NCI-H1417 treated with DMSO at 0.1 percent for 48 hours (cell line): ENCODE measurements at regions not wholly inside any gene's neighbourhood (a gene's known extent, or its start where the extent isn't known, plus 50 kb on each side); places are given as distances from the start of the nearest gene placed in this dataset.
"Not testable (repeated sequence)": the region's sequence is repeated elsewhere in the genome, so short reads cannot be mapped to it uniquely, and the experiment has no call there.

Experiments used
- DNase-seq: peaks from one replicate; lab custom pipeline; 2025; lab: John Stamatoyannopoulos, UW

DNA sequence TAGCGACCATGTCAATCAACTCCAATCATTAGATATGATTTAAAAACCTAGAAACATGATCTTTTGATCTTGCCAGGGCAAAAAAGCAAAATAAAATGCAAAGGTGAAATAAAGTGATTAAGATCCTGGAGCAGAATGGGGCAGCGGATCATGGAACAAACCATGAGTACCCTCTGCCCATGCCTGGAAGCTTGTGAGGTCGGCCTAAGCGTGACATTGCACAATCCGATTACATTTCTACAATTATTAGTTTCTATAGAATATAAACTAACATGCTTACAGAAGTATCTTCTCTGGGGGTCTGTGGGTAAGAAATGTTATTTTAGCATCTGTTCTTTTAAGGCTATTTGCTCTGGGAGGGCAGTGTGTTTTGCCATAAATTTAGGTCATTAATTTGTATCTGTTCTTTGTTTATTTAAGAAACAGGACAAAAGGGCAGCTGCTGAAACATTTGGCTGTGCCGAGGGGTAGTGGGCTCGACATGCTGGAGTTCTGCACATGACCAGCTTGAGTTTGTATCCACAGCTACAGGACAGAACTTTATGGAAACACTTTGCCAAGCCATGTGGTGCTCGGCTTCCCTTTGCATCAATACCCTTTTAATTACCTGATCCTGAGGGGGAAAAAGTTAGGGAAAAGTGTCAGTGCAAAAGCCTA is 55.9 kb downstream of the ZBTB18 start:
- DNase-seq, result no peak

DNA sequence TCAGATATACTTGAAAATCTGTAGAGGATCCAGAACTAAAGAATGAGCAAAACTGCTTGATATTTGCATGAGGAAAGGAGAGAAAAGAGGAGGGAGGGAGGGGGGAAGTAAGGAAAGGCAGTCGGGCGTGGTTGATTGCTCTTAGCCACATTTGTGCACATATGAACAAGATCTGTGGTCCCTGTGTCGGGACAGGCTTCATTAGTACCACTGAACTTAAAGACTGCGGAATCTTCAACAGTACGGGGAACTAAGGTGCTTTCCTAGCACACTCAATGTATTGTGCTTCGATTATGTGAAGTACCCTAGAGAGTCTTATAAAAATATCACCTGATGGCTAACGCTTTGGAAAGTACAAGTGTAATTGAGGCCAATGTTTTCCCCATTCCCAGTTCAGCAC is 59.9 kb downstream of the ZBTB18 start:
- no peak for DNase-seq

DNA sequence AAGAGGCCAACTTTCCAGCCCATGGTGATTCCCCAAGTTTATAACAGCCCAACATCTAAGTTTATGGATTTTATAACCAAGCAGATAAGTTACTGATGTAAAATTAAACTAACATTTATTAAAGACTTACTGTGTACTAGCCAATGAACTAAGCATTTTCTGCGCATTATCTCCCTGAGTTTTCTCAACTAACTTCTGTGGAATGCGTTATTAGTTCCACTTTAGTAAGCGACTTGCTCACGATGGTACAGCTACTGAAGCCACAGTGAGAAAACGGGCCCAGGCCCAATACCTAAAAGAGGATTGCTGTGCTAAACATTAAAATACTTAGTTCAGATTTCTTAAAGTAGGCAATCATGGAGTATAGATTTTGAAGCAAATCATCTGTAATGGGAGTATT is 61.0 kb downstream of the ZBTB18 start:
- no peak for DNase-seq

DNA sequence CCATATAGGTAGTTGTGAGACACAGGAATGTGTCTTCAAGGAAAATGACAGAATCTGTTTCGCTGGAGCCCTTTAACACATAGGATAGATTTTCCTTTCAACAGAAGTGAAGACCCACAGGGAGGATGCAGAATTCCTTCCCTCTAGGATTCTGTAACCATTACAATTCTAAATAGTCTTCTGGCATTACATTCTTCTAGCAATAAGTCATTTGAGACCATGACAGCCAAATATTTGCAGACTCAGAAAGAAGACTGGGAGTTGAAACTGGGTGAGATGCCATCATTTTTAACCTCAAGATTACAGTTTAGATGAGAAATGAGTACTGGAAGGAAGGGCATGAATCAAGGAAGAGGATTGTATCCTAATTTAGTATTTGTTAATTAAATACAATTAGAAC is 61.6 kb downstream of the ZBTB18 start:
- DNase-seq, result no peak

DNA sequence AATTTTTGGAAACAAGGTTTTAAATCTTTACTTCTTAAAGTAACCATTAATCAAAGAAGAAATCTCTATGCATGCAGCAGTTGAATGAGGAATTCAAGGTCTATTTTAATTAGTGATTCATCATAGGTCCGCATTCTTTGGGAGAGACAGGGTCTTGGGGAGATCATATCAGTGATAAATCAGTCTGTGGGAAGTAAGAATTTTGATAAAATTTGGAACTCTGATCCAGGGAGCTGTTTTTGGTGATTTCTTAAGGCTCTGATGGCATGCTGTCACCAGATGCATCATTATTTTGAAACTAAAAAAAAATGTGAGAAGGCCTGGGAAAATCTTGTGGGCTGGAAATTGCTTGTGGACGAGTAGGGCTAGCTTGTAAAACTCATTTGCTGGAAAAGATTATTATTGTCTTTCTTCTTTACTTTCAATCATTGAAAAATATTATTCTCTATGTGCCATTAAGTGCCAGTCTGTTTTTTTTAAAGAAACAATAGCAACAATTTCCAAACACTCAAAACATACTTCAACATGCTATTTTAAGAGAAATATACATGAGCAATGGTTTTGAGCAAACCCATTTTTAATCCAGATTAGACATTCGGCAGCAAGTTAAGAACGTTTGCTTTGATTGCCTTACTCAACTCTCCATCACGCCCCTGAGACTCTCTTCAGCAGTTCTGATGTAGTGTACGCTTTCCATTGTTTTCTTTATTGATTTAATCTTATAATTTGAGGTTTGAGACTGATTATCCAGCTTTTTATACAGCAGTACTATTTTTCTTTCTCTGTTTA is 62.6 kb downstream of the ZBTB18 start:
- no peak for DNase-seq

DNA sequence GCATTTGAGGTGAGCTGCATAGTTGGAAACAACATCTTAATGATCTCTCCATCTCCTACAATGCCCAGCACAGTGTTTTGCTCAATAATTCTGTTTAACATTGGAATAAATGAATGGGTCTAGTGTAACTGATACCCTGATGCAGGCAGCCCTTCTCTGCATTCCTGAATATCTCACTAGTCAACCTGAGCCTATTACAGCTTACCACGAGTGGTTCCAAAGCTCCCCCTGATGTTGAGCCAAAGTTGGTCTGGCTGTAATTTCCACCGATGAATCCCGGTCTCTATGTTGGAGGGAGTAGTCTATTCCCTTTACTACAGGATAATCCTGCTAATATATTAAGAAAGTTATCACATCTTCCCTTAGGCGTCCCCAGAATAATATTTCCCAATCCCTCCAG is 63.8 kb downstream of the ZBTB18 start:
- no peak for DNase-seq

DNA sequence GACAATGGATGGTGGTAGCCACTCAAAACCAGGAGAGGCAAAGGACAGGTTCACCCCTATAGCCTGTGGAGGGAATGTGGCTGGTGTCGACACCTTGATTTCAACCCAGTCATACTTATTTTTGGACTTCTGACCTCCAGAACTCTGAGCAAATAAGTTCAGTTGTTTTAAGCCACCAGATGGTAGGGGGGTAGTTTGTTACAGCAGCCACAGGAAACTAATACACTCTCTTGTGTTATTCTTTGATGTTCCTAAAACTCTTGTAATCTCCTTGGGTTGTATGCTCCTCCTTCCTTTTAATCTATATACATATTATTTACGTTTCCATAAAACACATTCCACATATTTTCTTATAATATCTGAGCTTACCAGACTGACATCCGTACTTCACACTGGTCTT is 65.9 kb downstream of the ZBTB18 start:
- DNase-seq, result no peak

DNA sequence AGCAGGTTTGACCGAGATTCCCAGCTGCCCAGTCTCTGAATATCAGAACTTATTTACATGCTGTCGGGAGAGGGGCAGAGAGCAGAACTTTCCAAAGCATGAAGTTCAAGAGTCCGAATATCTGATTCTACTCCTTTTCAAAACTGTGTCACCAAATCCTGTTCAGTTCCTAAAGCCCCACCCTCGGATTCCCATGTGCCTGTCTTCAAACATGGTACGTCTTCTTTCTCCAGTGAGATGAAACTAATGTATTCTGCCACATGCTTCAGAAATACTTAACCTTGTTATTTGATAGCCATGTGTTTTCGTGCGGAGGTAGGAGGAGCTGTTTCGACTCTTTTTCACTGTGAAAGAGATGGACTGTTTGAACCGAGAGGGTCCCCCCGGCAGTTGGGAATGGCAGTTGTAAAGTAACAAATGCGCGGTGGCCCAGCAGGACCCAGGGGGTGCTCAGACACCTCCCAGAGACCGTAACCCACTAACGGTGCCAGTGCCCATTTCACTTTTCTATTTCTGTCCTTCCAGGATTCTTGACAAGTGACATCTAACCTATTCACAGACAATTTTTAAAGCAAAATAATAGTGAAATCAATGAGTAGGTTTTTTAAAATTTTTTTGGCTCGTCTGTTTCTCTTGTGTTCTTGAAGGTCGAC is 67.2 kb downstream of the ZBTB18 start:
- no peak for DNase-seq

DNA sequence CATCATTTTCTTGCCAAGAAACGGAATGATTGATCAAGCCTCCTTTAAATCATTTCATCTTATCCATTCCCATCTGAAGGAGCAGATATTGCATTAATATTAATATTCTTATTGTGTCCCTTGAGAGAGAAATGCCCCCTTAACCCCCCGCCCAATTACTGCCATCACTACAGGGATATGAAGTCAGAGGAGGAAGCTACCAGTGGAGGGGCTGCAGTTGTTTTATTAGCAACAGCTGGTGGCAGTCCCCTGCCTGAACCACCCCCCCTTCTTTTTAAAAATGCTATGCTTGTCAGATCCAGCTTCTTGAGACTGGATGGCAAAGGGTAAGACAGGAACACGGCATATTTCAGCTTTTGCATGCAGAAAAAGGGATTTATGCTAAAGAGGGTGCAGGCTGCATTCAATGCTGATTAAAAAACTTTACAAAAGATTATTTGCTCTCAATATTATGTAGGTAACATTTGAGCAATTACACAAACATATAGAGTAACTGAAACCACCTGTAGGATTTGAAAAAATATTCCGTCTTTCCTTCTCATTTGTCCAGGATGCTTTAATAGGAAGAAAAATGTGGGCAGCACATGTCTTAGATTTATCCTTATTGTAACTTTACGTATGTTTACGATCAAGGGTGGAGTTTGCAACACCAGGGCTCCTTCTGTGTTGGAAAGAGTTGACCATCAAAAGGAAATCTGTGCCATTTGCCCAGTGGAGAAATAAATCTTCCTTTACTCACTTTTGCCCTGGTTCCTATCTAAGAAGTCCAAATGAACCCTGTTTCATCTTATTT is 77.7 kb downstream of the ZBTB18 start:
- DNase-seq, result no peak

DNA sequence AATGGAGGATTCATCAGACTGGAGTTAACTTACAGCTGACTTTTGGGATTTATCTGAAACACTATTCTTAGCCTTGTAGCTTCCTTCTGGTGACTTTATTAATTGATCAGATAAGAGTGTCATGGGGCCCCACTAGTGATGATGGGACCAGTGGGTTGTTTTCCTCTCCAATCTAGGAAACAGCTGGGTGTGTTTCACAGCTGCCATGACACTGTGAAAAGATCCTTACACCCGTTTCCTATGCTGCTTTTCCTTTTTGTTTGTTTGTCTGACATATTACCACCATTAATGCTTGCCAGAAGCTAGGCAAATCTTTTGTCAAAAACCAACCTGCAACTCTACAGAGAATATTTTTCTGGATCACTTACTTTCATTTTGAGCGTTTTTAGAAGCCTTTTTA is 86.2 kb downstream of the ZBTB18 start:
- no peak for DNase-seq

DNA sequence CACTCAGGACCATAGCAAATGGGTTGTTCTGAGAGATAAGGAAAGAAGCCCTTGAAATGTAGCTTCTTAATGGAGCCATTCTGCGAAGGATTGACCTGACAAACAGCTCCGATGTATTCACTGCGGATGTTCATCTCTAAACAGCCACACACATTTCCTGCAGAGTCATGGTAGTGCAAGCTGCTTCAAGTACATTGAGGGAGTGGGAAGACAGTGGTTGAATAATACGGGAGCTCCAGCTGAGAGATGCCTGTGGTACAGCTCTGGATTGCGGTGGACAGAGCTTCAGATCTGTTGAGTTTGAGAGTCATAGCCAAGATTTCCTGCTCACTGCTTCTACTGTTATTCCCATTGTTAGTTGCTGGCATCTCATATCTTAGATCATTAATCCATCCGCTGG is 86.6 kb downstream of the ZBTB18 start:
- DNase-seq, result no peak

DNA sequence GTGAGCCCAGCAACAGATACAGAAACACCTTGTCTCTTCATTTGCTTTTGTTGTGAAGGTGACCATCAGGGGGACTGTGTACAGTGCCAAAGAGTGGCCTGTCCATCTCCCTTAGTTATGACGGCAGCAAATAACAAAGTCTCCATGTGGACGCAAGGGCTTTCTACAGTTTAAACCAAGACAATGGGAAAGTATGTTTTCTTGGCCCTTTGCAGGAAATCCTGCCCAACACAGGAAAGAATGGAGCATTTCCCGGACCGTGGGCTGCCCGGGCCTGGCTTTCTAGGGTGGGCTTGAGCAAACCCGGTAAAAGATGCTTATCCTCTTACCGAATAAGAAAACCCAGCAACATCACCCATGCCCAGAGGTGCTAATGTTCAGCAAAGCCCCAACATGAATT is 87.3 kb downstream of the ZBTB18 start:
- DNase-seq, result no peak

DNA sequence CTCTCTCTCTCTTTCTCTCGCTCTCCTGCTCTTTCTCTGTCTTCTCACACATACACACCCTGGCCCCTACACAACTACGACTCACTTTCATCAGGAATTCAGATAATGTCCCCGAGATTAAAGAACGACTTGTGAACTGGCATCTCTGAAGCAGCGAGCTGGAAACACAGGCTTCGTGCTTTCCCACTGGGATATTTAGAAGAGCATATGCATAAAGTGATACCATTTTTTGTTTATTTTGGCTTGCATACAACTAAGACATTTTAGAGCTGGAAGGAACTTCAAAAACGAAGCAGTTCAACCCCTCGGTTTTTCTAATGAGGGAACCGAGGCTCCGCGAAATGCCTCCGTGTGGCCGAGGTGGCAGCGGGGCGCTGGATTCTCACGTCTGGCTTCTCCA is 88.6 kb downstream of the ZBTB18 start:
- DNase-seq, result no peak

DNA sequence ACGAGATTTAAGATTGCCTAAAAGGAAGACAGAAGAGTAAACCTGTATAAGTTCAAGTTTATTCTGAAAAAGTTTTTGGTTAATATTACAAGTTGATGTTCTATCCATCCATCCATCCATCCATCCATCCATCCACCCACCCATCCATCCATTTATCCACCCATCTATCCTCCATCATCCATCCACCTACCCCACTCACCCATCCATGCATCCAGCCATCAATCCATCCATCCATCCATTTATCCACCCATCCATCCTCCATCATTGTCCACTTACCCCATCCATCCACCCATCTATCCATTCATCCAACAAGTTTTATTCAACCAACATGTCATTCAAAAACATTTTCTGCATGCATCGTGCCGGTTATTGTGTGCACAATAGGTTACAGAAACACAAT is 89.3 kb downstream of the ZBTB18 start:
- no peak for DNase-seq

DNA sequence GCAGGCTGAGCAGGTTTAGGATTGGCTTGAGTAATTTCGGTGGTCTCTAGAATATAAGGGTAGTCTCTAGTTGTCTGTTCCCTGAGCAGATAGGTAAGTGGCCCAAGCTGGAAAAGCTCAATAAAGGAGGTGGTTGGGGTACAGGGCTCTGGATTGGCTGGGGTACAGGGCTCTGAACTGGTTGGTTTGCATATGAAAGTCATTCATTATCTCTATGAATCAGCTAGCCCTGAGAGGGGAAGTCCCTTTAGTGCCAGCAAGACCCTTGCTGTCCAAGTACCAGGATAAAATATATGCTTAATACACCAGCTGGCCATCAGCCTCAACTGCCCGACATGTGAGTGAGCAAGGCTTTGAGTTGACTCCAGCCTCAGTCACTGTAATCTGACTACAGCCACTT is 93.0 kb downstream of the ZBTB18 start:
- DNase-seq, result no peak

DNA sequence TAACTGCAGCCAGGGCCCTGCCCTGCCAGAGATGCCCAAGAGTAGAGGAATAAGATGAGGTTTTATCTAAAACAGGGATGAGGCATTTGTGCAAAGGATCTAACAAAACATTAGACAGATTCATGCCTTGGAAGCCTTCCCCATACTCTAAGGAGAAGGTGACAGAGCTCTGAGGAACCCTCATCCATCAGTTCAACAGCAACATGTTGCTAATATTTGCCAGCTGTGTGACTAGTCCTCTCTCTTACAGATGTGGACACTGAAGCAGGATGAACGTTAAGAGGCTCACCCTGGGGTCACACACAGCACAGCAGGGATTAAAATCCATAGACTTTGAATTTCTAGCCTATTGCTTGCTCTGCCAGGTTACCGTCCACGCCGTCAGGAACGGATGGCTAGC is 99.0 kb downstream of the ZBTB18 start:
- DNase-seq, result no peak

DNA sequence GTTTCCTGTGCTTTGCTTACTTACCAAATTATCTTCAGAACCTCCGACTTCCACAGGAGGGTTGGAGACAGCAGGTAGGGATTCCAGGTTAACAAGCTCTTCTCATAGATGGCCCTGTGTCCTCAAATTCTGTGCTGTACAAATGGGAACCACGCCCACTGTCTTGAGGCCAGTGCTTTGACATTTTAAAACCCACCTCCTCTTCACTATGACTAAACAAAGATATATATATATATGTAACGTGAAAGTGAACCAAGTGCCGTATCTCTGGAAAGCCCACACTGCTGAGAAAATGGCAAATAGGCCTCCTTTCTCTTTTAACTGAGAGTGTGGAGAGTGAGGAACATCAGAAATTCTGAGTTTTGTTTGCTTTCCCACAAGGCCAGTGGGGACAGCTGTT is 99.6 kb downstream of the ZBTB18 start:
- no peak for DNase-seq

DNA sequence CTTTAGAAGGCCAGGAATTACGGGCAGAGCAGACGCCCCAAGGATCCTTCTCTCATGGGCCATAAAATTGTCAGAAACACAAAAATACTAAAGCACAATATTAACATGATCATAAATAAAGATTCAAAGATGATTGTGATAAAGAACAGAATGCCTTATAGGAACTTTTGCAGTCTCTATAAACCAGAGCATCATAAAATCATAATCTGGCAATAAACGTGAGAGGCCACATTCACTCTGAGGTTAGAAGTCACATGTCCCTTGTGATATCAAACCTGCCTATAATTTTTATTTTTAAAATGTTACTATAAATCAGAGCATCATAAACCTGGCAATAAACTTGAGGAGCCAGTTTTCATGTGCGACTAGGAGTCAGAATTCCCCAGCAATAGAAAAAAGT is 100.5 kb downstream of the ZBTB18 start:
- DNase-seq, result no peak

DNA sequence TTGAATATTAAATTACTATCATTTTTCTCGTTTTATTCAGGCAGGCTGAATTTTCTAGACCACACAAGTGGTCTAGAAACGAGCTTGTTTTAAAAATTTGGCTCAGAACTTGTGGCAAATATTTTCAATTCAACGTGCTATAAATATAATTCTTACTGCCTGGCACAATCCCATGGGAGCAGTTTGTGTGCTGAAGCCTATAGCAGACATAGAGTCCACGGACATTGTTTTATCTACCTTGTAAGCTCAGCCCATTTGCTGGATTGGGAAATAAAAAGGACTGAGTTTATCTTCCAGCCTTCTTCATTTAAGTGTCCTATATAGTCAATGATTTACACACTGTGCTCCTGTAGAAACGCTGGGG is 103.4 kb downstream of the ZBTB18 start:
- no peak for DNase-seq

DNA sequence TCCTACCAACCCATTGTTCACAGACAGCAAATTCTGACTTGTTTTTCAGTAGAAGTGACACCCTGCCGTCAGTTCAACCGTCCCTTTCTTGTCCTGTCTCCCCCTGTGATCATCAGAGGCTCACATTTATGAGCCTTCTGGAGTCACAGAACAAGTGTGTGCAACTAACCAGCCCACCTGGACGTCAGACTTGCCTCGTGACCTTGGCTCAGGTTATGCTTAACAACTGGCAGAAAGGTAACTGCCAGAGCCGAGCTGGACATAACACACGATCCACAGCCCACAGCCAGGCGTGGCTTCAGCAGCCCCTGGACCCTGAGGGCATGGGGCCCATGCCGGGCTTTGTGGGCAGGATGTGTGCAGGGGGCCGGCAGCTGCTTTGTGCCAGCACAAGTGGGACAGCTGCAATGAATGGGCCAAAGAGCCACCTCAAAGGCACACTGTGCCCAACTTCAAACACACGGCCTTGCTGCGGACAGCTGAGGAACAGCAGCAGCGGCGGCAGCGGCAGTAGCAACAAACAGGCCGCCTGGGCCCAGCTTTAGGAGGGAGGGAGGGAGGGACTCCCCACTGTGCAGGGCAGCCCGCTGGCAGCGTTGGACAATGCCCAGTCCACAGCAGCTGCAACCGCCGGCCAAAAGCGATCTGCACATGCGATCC is 103.9 kb downstream of the ZBTB18 start:
- DNase-seq, result no peak

DNA sequence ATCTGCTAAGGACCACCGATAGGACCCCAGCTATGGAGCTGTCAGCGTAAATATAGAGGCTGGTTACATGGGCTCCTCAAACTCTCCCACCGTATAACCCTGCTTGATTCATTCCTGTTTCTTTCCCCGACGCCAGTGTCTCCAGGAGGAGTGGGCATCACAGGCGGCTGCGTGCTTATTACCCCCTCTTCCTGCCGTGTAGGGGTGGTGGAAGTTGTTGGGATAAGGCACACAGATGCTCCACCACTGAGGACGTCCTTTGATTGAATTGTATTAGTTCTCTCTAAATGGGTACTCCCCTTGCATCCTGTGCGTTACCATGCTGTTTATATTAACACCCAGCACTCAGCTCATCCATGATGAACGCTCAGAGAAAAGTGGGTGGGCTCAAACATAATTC is 104.6 kb downstream of the ZBTB18 start:
- DNase-seq, result no peak

DNA sequence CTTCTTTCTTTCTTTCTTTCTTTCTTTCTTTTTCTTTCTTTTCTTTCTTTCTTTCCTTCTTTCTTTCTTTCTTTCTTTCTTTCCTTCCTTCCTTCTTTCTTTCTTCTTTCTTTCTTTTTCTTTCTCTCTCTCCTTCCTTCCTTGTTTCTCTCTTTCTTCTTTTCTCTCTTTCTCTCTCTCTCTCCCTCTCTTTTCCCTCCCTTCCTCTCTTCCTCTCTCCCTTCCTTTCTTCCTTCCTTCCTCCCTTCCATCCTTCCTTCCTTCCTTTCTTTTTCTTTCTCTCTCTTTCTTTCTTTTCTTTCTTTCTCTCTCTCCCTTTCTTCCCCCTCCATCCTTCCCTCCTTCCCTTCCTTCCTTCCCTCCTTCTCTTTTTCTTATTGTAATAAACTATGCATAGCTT is 105.5 kb downstream of the ZBTB18 start:
- DNase-seq, result not testable (repeated sequence)
